ENCODE measurements at regions not wholly inside any gene's neighbourhood (a gene's known extent, or its start where the extent isn't known, plus 50 kb on each side); places are given as distances from the start of the nearest gene placed in this dataset.
"Not testable (repeated sequence)": the region's sequence is repeated elsewhere in the genome, so short reads cannot be mapped to it uniquely, and the experiment has no call there.

- no peak for DNase-seq (ENCODE audit: extremely low read depth, low read depth)
Measured at GRCh38 chrX:113192418-113192817, 351.8 kb upstream of the AMOT start.

DNA sequence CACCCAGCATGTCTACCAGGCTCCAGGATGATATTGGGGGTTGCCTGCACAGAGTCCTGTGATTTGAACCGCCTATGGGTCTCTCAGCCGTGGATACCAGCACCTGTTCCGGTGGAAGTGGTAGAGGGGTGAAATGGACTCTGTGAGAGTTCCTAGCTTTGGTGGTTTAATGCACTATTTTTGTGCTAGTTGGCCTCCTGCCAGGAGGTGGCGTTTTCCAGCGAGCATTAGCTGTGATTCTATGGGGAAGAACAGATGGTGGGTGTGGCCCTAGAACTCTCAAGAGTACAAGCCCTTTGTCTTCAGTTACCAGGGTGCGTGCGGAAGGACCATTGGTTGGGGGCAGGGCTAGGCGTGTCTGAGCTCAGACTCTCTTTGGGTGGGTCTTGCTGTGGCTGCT is 316.9 kb upstream of the AMOT start:
- no peak for DNase-seq (ENCODE audit: extremely low read depth, low read depth)

- DNase-seq (ENCODE audit: extremely low read depth, low read depth) = not testable (repeated sequence)
Measured at GRCh38 chrX:113154315-113154714, 313.7 kb upstream of the AMOT start.

- DNase-seq (ENCODE audit: extremely low read depth, low read depth) = no peak
Measured at GRCh38 chrX:113136836-113137235, 296.2 kb upstream of the AMOT start.

DNA sequence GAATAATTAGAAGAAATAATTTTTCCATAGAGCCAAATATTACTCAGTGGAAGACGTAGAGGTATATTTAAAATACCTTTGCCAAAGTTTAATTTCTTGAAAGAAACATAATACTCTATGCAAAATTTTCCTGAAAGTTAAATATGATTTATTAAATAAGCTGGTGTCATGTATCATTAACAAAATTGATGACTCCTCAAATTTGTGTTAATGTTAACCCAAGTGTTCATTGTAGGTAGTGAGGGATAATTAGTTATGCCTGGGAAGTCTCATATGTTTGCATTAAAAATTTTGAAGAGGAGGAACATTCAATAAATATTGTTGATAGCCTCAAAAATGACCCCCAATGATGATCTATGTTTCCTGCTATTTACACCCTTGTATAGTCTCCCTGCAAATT is 292.7 kb upstream of the AMOT start:
- DNase-seq (ENCODE audit: extremely low read depth, low read depth) = no peak

DNA sequence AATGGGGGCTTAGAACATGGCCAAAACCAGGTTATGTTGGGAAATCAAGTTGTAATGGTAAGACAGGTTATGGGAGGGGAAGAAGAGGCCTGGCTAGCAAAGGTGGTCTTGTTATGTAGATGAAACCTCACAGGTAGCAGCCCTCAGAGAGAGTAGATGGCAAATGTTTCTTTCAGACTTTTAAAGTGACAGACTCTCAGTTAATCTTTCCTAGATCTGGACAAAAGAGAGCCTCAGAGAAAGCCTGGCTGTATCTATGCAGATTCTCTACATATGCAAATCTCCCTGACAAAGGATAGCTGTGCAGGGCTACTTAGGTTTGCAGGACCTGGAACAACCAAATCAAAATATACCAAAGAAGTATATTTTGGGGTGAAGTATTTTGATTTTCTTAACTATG is 284.1 kb upstream of the AMOT start:
- no peak for DNase-seq (ENCODE audit: extremely low read depth, low read depth)

- DNase-seq (ENCODE audit: extremely low read depth, low read depth) = no peak
Measured at GRCh38 chrX:113075521-113075920, 234.9 kb upstream of the AMOT start.

DNA sequence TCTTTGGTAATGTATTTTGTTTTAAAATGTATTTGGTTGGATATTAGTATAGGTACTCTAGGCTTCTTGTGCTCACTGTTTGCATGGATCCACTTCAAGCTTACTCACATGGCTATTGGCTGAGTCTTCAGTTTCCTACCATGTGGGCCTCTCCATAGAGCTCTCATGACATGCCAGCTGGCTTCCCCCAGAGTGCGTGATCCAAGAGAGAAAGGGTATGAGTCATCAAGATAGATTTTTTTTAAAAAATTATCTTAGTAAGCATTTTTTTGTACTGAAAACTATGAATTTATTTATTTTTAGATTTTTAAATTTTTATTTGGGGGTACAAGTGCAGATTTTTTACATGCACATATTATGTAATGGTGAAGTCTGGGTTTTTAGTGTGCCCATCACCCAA is 219.1 kb upstream of the AMOT start:
- DNase-seq (ENCODE audit: extremely low read depth, low read depth) = no peak

DNA sequence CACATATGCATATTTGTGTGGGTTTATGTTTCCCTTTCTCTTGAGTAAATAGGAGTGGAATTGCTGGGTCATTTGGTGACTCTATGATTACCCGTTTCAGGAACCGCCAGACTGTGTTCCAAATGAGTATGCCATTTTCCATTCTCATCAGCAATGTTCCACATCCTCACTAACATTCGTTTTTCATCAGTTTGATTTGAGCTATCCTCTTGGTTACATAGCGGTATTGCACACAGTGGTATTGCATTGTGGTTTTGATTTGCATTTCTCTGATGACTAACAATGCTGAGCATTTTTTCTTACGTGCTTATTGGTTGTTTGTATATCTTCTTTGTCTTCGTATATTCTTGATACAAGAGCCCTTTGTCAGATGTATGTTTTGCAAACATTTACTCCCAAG is 218.0 kb upstream of the AMOT start:
- DNase-seq (ENCODE audit: extremely low read depth, low read depth) = no peak

DNA sequence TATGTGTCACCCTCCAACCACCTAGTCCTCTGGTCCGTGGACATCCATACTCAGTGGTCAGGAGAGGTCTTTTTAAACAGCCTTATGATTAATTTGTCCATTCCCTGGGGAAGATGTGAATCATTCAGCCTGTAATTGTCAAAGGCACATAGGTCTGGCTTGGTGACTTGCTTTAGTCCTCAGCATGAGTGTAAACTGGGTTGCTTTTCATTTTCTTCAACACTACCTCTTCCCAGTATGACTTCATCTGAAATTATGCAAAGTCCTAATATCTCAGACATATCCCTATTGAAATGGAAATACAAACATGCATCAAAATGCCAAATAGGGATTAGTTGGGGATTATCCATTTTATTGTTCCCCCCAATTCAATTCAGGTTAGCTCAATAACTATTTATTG is 208.3 kb upstream of the AMOT start:
- no peak for DNase-seq (ENCODE audit: extremely low read depth, low read depth)

DNA sequence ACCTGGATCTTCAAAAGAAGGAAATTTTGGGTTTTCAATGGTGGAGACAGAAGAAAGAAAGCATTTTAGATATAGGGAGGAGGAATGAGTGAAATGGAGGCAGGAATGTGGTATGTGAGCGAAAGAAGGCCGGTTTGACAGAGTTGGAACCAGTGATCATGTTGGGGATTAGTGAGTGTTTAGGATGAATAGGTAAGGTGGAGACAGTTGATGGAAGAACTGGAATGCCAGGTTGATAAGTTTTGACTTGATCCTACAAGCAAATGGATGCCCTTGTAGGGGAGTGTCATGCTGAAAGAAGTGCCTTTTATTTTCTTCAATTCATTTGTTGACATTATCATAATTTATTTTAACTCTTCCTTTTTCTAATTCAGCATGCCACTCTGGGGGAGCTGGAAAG is 207.8 kb upstream of the AMOT start:
- DNase-seq (ENCODE audit: extremely low read depth, low read depth) = no peak

DNA sequence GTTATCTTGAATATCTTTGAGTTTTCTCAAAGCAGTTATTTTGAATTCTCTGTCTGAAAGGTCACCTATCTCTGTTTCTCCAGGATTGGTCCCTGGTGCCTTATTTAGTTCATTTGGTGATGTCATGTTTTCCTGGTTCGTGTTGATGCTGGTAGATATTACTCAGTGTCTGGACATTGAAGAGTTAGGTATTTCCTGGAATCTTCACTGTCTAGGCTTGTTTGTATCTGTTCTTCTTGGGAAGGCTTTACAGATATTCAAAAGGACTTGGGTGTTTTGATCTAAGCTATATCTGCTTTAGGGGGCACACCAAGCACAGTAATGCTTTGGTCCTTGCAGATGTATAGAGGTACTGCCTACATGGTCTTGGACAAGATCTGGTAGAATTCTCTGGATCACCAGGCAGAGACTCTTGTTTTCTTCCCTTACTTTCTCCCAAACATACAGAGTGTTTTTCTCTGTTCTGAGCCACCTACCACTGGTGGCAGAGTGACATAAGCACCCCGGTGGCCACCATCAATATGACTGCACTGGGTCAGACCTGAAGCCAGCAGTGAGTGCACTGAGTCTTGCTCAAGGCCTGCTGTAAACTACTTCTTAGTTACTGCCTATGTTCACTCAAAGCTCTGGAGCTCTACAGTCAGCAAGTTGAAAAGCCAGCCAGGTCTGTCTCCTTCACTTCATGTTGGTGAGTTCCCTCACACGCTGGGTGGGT is 193.5 kb upstream of the AMOT start:
- no peak for DNase-seq (ENCODE audit: extremely low read depth, low read depth)

DNA sequence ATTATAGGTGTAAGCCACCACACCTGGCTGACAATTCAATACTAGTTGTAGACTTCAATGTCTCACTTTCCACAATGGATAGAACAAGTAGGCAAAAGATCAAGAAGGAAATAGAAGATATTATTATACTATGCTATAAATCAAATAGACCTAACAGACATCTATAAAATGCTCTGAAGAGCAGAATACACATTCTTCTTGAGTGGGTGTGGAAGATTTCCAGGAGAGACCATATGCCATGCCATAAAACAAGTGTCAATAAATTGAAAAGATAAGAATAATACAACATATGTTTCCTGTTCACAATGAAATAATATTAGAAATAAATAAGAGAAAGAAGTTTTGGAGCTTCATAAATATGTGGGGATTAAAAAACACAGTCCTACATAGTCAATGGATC is 179.3 kb upstream of the AMOT start:
- DNase-seq (ENCODE audit: extremely low read depth, low read depth) = no peak

- DNase-seq (ENCODE audit: extremely low read depth, low read depth) = no peak
Measured at GRCh38 chrX:113009837-113010236, 169.2 kb upstream of the AMOT start.

GRCh38 chrX:113009029-113009428 is 168.4 kb upstream of the AMOT start:
- no peak for DNase-seq (ENCODE audit: extremely low read depth, low read depth)

DNA sequence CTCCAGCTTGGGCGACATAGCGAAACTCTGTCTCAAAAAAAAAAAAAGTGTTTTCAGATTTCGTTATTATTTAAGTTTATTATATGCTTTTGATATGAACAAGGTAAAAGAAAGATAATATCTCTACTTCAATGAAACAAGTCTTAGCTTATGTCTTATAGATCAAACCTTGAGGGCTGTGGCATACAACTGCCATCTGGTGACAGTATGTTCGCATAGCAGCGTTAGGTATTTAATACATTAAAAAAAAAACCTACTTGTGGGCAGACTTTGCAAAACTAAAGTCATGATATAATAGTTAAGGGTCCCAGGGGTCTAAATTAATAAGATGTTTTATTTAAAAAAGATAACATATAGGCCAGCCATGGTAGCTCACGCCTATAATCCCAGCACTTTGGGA is 161.2 kb upstream of the AMOT start:
- DNase-seq (ENCODE audit: extremely low read depth, low read depth) = no peak

DNA sequence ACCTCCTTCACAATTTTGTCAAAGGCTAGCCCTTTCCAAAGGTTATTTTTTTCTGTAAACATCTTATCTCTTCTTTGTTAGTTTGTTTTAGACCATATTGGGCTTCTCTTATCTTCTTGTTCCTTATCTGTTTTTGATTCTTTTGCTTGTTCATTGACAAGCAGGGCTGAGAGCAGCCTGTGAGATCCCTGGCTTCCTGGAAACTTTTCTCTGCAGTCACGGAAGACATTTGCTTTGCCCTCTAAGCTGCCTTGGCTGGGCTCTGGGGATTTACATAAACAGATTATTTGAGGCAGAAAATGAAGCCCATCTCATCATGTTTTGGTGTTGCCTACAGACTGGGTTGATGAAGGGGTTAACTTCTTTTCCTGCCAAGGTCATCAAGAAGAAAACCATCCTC is 157.4 kb upstream of the AMOT start:
- DNase-seq (ENCODE audit: extremely low read depth, low read depth) = no peak

GRCh38 chrX:112991801-112992200 is 151.2 kb upstream of the AMOT start:
- no peak for DNase-seq (ENCODE audit: extremely low read depth, low read depth)

DNA sequence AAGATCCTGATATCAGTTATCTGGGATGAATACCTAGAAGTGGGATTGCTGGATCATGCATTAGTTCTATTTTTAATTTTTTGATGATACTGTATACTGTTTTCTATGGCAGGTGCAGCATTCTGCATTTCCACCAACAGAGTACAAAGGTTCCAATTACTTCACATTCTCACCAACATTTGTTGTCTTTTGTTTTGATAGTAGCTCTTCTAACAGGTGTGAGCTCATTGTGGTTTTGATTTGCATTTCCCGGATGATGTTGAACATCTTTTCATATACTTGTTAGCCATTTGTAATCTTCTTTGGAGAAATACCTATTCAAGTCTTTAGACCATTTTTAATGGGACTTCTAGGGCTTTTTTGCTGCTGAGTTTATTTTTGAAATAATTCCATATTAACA is 139.2 kb upstream of the AMOT start:
- no peak for DNase-seq (ENCODE audit: extremely low read depth, low read depth)

- DNase-seq (ENCODE audit: extremely low read depth, low read depth) = no peak
Measured at GRCh38 chrX:112968351-112969133, 127.9 kb upstream of the AMOT start.

GRCh38 chrX:112967903-112968302 is 127.3 kb upstream of the AMOT start:
- DNase-seq (ENCODE audit: extremely low read depth, low read depth) = no peak

GRCh38 chrX:112967341-112967740 is 126.7 kb upstream of the AMOT start:
- no peak for DNase-seq (ENCODE audit: extremely low read depth, low read depth)
